Thymus (tissue), 11 donors: ENCODE measurements at regions not wholly inside any gene's neighbourhood (a gene's known extent, or its start where the extent isn't known, plus 50 kb on each side); places are given as distances from the start of the nearest gene placed in this dataset.
"Not testable (repeated sequence)": the region's sequence is repeated elsewhere in the genome, so short reads cannot be mapped to it uniquely, and the experiment has no call there.

ENCODE experiments used
- DNase-seq, 9 donors: peaks; one replicate each; pipeline ENCODE4 v3.0.0-alpha.2; 2013; ENCODE audit warnings: low spot score in 9 of 9, low read depth in 6 of 9, missing footprints in 1 of 9
- H3K27ac ChIP-seq, 2 donors: one replicate each; pipeline ENCODE4 v1.5.1; 2013; ENCODE audit warnings: control low read depth in 1 of 2, low read depth in 1 of 2, low read length in 1 of 2, mild to moderate bottlenecking in 1 of 2, moderate library complexity in 1 of 2
- H3K27me3 ChIP-seq, 2 donors: one replicate each; pipeline ENCODE4 v1.5.1; 2013; ENCODE audit warnings: low read length in 1 of 2; ENCODE audit not compliant: control insufficient read depth in 2 of 2, insufficient read depth in 1 of 2
- H3K36me3 ChIP-seq, 2 donors: one replicate each; pipeline ENCODE4 v1.5.1; 2013; ENCODE audit warnings: low read length in 1 of 2, mild to moderate bottlenecking in 1 of 2, moderate library complexity in 1 of 2; ENCODE audit not compliant: control insufficient read depth in 2 of 2, insufficient read depth in 2 of 2
- H3K4me1 ChIP-seq, 2 donors: one replicate each; pipeline ENCODE4 v1.5.1; 2013; ENCODE audit warnings: low read length in 2 of 2; ENCODE audit not compliant: control insufficient read depth in 2 of 2, insufficient read depth in 2 of 2
- H3K4me3 ChIP-seq, 2 donors: one replicate each; pipeline ENCODE4 v1.5.1; 2013; ENCODE audit warnings: low read length in 2 of 2, control low read depth in 1 of 2, mild to moderate bottlenecking in 1 of 2
- H3K9me3 ChIP-seq, 2 donors: one replicate each; pipeline ENCODE4 v1.5.1; 2013; ENCODE audit warnings: low read length in 1 of 2, mild to moderate bottlenecking in 1 of 2; ENCODE audit not compliant: control insufficient read depth in 2 of 2, insufficient read depth in 1 of 2
- WGBS: extraction: QIAGEN DNeasy Blood & Tissue Kit; methylation state at CpG from one replicate; pipeline ENCODE4 v1.1.7; 2013; 5-methylcytosine and 5-hydroxymethylcytosine counted together
- donor health status: healthy.

GRCh38 chr2:176892676-176893226 is 319.8 kb upstream of the HNRNPA3 start:
- Histone ChIP-seq H3K4me1 (no peaks in the 10 kb centered on the region), H3K27me3 (no peaks in the 10 kb centered on the region), H3K4me3 (no peak overlapping the region), H3K36me3 (no peaks in the 10 kb centered on the region), H3K9me3 (no peaks in the 10 kb centered on the region), H3K27ac (no peak overlapping the region)
- DNase-seq: no peak
- 98% methylated on average over 2 of the region's 2 CpGs for WGBS

GRCh38 chr2:176895158-176895557 is 317.4 kb upstream of the HNRNPA3 start:
- Histone ChIP-seq H3K36me3 (no peaks in the 10 kb centered on the region), H3K4me3 (no peak overlapping the region)

GRCh38 chr2:176902454-176902853 is 310.1 kb upstream of the HNRNPA3 start:
- Histone ChIP-seq H3K9me3 (no peaks in the 10 kb centered on the region), H3K27ac (no peak overlapping the region), H3K36me3 (no peaks in the 10 kb centered on the region), H3K4me1 (no peaks in the 10 kb centered on the region), H3K27me3 (no peaks in the 10 kb centered on the region), H3K4me3 (no peak overlapping the region)
- DNase-seq: no peak
- 93% methylated on average over 4 of the region's 4 CpGs for WGBS

More at GRCh38 chr2:176895158-176895557, 317.4 kb upstream of the HNRNPA3 start:
- H3K4me1 ChIP-seq: no peaks in the 10 kb centered on the region
- no peak for DNase-seq
- H3K9me3 ChIP-seq: no peaks in the 10 kb centered on the region
- H3K27ac ChIP-seq: no peak overlapping the region
- H3K27me3 ChIP-seq: no peaks in the 10 kb centered on the region
- WGBS: 94% methylated on average over 2 of the region's 2 CpGs

GRCh38 chr2:176904053-176904452 is 308.5 kb upstream of the HNRNPA3 start:
- H3K4me3 ChIP-seq, H3K36me3 ChIP-seq, DNase-seq, H3K27me3 ChIP-seq, H3K27ac ChIP-seq, H3K4me1 ChIP-seq, H3K9me3 ChIP-seq: not testable (repeated sequence)
- 94% methylated on average over 2 of the region's 2 CpGs for WGBS

- Histone ChIP-seq H3K4me3 (no peak overlapping the region), H3K9me3 (no peaks in the 10 kb centered on the region), H3K4me1 (no peaks in the 10 kb centered on the region), H3K27me3 (no peaks in the 10 kb centered on the region), H3K27ac (no peak overlapping the region), H3K36me3 (no peaks in the 10 kb centered on the region)
- WGBS: 90% methylated on average over 3 of the region's 3 CpGs
- no peak for DNase-seq
These were observed 305.3 kb upstream of the HNRNPA3 start for GRCh38 chr2:176907341-176907740.

DNA sequence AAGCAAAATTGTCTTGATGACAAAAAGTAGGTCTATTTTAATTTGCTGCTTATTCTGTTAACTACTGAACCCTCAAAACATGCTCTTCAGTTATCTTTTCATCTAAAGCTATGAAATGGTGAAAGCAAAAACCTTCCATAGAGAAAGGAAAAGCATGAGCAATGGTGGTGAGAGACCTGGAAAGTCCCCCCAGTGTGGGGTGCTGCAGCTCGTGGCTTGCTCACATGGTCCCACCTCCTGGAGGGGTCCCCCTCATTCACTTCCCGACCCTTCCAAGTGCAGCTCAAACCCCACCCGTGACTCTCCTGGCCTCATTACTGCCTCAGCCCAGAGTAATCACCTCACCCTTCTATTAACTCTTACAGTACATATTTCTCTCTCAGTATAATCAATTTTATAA is 301.8 kb upstream of the HNRNPA3 start:
- WGBS: 86% methylated on average over 3 of the region's 3 CpGs
- Histone ChIP-seq H3K27me3 (no peaks in the 10 kb centered on the region), H3K9me3 (no peaks in the 10 kb centered on the region), H3K36me3 (no peaks in the 10 kb centered on the region), H3K27ac (no peak overlapping the region), H3K4me1 (no peaks in the 10 kb centered on the region), H3K4me3 (no peak overlapping the region)
- DNase-seq: no peak

GRCh38 chr2:176913955-176914354 is 298.6 kb upstream of the HNRNPA3 start:
- H3K9me3 ChIP-seq: no peaks in the 10 kb centered on the region
- H3K4me3 ChIP-seq: no peak overlapping the region
- DNase-seq: no peak
- no peaks in the 10 kb centered on the region for H3K36me3 ChIP-seq
- H3K4me1 ChIP-seq: no peaks in the 10 kb centered on the region
- WGBS: 99% methylated on average over 1 of the region's 1 CpG
- H3K27ac ChIP-seq: no peak overlapping the region
- no peaks in the 10 kb centered on the region for H3K27me3 ChIP-seq

DNA sequence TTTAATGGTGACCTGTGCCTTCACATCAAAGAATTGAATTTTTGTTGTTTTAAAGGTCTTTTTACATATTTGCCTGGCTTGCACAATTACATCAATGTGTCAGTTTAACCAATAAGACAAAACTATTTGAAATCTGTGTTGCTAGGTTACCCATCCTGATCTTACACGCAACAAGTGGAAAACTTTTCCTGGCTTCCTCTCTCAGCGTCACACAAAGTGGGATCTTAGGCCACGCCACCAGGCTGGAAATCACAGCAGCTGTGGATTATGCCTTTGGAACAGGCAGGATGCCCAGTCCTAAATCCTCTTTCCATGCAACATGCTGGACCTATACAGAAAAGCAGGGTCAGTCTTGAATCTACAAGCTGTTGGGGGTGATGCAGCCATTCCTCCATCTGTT is 298.2 kb upstream of the HNRNPA3 start:
- Histone ChIP-seq H3K4me1 (no peaks in the 10 kb centered on the region), H3K4me3 (no peak overlapping the region), H3K36me3 (no peaks in the 10 kb centered on the region), H3K27me3 (no peaks in the 10 kb centered on the region), H3K9me3 (no peaks in the 10 kb centered on the region), H3K27ac (no peak overlapping the region)
- DNase-seq: no peak
- 97% methylated on average over 3 of the region's 3 CpGs for WGBS

DNA sequence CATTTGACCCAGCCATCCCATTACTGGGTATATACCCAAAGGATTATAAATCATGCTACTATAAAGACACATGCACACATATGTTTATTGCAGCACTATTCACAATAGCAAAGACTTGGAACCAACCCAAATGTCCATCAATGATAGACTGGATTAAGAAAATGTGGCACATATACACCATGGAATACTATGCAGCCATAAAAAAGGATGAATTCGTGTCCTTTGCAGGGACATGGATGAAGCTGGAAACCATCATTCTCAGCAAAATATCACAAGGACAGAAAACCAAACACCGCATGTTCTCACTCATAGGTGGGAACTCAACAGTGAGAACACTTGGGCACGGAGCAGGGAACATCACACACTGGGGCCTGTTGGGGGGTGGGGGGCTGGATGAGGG is 290.0 kb upstream of the HNRNPA3 start:
- H3K9me3 ChIP-seq, H3K27ac ChIP-seq, H3K4me3 ChIP-seq, H3K27me3 ChIP-seq, DNase-seq, H3K36me3 ChIP-seq, H3K4me1 ChIP-seq: not testable (repeated sequence)
- WGBS: 96% methylated on average over 3 of the region's 3 CpGs

DNA sequence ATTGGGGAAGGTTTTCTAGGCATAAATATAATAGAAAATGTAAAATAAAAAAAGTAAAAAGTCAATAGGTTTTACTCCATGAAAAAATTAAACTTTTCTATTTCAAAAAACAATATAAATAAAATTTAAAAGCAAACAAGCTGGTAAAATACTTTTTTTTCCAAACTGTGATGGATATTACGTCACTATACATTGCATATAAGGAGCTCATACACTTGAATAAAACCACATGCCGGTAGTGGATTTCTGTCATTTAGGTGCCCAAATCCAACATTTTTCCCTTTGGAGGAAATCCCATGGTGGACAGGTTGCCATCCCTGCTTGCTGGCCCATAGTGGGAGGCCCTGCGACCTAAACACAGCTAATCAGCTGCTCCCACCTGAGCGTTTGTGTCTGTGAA is 289.4 kb upstream of the HNRNPA3 start:
- Histone ChIP-seq H3K4me3 (no peak overlapping the region), H3K4me1 (no peaks in the 10 kb centered on the region), H3K9me3 (no peaks in the 10 kb centered on the region), H3K27ac (no peak overlapping the region), H3K27me3 (no peaks in the 10 kb centered on the region), H3K36me3 (no peaks in the 10 kb centered on the region)
- DNase-seq: no peak
- 97% methylated on average over 4 of the region's 4 CpGs for WGBS
